H9 (cell line): ENCODE measurements at regions not wholly inside any gene's neighbourhood (a gene's known extent, or its start where the extent isn't known, plus 50 kb on each side); places are given as distances from the start of the nearest gene placed in this dataset.

Source experiments
- DNase-seq: peaks from one replicate; pipeline ENCODE4 v3.0.0-alpha.2; 2017
- H2AFZ ChIP-seq: one replicate; pipeline ENCODE4 v1.6.1; 2013; ENCODE audit warnings: mild to moderate bottlenecking, low read length, control low read depth, moderate library complexity
- H2AK5ac ChIP-seq: 2 replicates; pipeline ENCODE4 v1.6.1; 2013; ENCODE audit warnings: low read length, control low read depth, mixed read lengths; ENCODE audit not compliant: insufficient read length
- H2BK120ac ChIP-seq: one replicate; pipeline ENCODE4 v1.6.1; 2013; ENCODE audit warnings: low read depth, mild to moderate bottlenecking, low read length, control low read depth, inconsistent platforms; ENCODE audit not compliant: poor library complexity, severe bottlenecking
- H2BK12ac ChIP-seq: 2 replicates; pipeline ENCODE4 v1.6.1; 2013; ENCODE audit warnings: low read length, control low read depth, mixed read lengths, low read depth; ENCODE audit not compliant: insufficient read length
- H2BK15ac ChIP-seq: 2 replicates; pipeline ENCODE4 v1.6.1; 2013; ENCODE audit warnings: low read depth, low read length, control low read depth
- H2BK20ac ChIP-seq: one replicate; pipeline ENCODE4 v1.6.1; 2013; ENCODE audit warnings: low read depth, mild to moderate bottlenecking, low read length, control low read depth, inconsistent platforms; ENCODE audit not compliant: poor library complexity, severe bottlenecking
- H2BK5ac ChIP-seq: 2 replicates; pipeline ENCODE4 v1.6.1; 2013; ENCODE audit warnings: low read length, control low read depth, mixed read lengths; ENCODE audit not compliant: insufficient read length
- H3K14ac ChIP-seq: 2 replicates; pipeline ENCODE4 v1.6.1; 2013; ENCODE audit warnings: low read length, control low read depth; ENCODE audit not compliant: insufficient read depth
- H3K18ac ChIP-seq: 2 replicates; pipeline ENCODE4 v1.6.1; 2013; ENCODE audit warnings: low read depth, mild to moderate bottlenecking, mixed read lengths, low read length, control low read depth; ENCODE audit not compliant: insufficient read length
- H3K23ac ChIP-seq: 2 replicates; pipeline ENCODE4 v1.6.1; 2013; ENCODE audit warnings: low read length, control low read depth, mixed read lengths, low read depth; ENCODE audit not compliant: insufficient read length
- H3K23me2 ChIP-seq: 2 replicates; pipeline ENCODE4 v1.6.1; 2013; ENCODE audit warnings: low read depth, mild to moderate bottlenecking, mixed read lengths, low read length, control low read depth; ENCODE audit not compliant: insufficient read length, poor library complexity, severe bottlenecking
- H3K27ac ChIP-seq: 2 replicates; pipeline ENCODE4 v1.5.1; 2013; ENCODE audit warnings: low read length, control low read depth, mixed read lengths, low read depth; ENCODE audit not compliant: insufficient read length
- H3K27me3 ChIP-seq: 2 replicates; pipeline ENCODE4 v1.6.1; 2013; ENCODE audit warnings: low read length, control low read depth, inconsistent platforms; ENCODE audit not compliant: insufficient read depth
- H3K4ac ChIP-seq: 2 replicates; pipeline ENCODE4 v1.6.1; 2013; ENCODE audit warnings: low read depth, mild to moderate bottlenecking, control low read depth, inconsistent platforms, low read length, moderate library complexity
- H3K4me1 ChIP-seq: 2 replicates; pipeline ENCODE4 v1.6.1; 2013; ENCODE audit warnings: low read length, control low read depth, inconsistent platforms; ENCODE audit not compliant: insufficient read depth
- H3K4me2 ChIP-seq: 2 replicates; pipeline ENCODE4 v1.6.1; 2013; ENCODE audit warnings: low read length, control low read depth, mixed read lengths; ENCODE audit not compliant: insufficient read length, insufficient read depth
- H3K56ac ChIP-seq: 2 replicates; pipeline ENCODE4 v1.6.1; 2013; ENCODE audit warnings: low read depth, mild to moderate bottlenecking, mixed read lengths, low read length, control low read depth; ENCODE audit not compliant: insufficient read length
- H3K79me1 ChIP-seq: 2 replicates; pipeline ENCODE4 v1.6.1; 2013; ENCODE audit warnings: low read depth, mild to moderate bottlenecking, moderate library complexity, low read length, control low read depth, inconsistent platforms; ENCODE audit not compliant: insufficient read depth, poor library complexity, severe bottlenecking
- H3K79me2 ChIP-seq: 2 replicates; pipeline ENCODE4 v1.6.1; 2013; ENCODE audit warnings: low read length, control low read depth, inconsistent platforms; ENCODE audit not compliant: insufficient read depth
- H3K9ac ChIP-seq: 2 replicates; pipeline ENCODE4 v1.6.1; 2013; ENCODE audit warnings: low read length, control low read depth, mixed read lengths; ENCODE audit not compliant: insufficient read length; ENCODE audit errors: extremely low read depth
- H3K9me3 ChIP-seq: one replicate; pipeline ENCODE4 v1.6.1; 2013; ENCODE audit warnings: low read depth, low read length, inconsistent platforms; ENCODE audit not compliant: control insufficient read depth
- H3T11ph ChIP-seq: one replicate; pipeline ENCODE4 v1.6.1; 2013; ENCODE audit warnings: mild to moderate bottlenecking, low read length, control low read depth, inconsistent platforms
- H4K20me1 ChIP-seq: one replicate; pipeline ENCODE4 v1.6.1; 2013; ENCODE audit not compliant: control insufficient read depth, insufficient read length, insufficient read depth
- H4K5ac ChIP-seq: 2 replicates; pipeline ENCODE4 v1.6.1; 2013; ENCODE audit warnings: low read depth, mild to moderate bottlenecking, mixed read lengths, low read length, control low read depth; ENCODE audit not compliant: insufficient read length
- H4K8ac ChIP-seq: replicated peaks from 2 replicates; pipeline ENCODE4 v1.6.1; 2013; ENCODE audit warnings: low read length, control low read depth, mixed read lengths, low read depth; ENCODE audit not compliant: insufficient read length
- H4K91ac ChIP-seq: 2 replicates; pipeline ENCODE4 v1.6.1; 2013; ENCODE audit warnings: low read depth, mild to moderate bottlenecking, moderate library complexity, mixed read lengths, low read length, control low read depth; ENCODE audit not compliant: insufficient read length
- H3K27ac Mint-ChIP-seq, 3 experiments: 2 replicates in 2 of 3; 3 replicates in 1 of 3; pipeline ENCODE4 v1.8.0; 2020 to 2021; ENCODE audit warnings: mixed read lengths in 3 of 3, mild to moderate bottlenecking in 1 of 3, moderate library complexity in 1 of 3
- H3K27me3 Mint-ChIP-seq: 2 replicates; pipeline ENCODE4 v1.8.0; 2021; ENCODE audit warnings: low read depth, mild to moderate bottlenecking, moderate library complexity, mixed read lengths
- H3K36me3 Mint-ChIP-seq, 3 experiments: 2 replicates in 2 of 3; 3 replicates in 1 of 3; pipeline ENCODE4 v1.8.0; 2020 to 2021; ENCODE audit warnings: low read depth in 3 of 3, mixed read lengths in 3 of 3; ENCODE audit not compliant: insufficient read depth in 1 of 3
- H3K4me1 Mint-ChIP-seq, 2 experiments: 2 replicates each; pipeline ENCODE4 v1.8.0; 2020; ENCODE audit warnings: mixed read lengths in 2 of 2
- H3K4me3 Mint-ChIP-seq, 2 experiments: 2 replicates in 1 of 2; 3 replicates in 1 of 2; pipeline ENCODE4 v1.8.0; 2020 to 2021; ENCODE audit warnings: mild to moderate bottlenecking in 2 of 2, mixed read lengths in 2 of 2, moderate library complexity in 1 of 2
- H3K9me3 Mint-ChIP-seq, 2 experiments: 2 replicates in 1 of 2; 3 replicates in 1 of 2; pipeline ENCODE4 v1.8.0; 2020; ENCODE audit warnings: mild to moderate bottlenecking in 2 of 2, mixed read lengths in 2 of 2, moderate library complexity in 1 of 2
- CTCF ChIP-seq: fragments of 200-600 bp; sonication (generic); conservative IDR thresholded peaks from 3 replicates; pipeline ENCODE4 v1.8.0; 2021; ENCODE audit warnings: antibody characterized with exemption, mild to moderate bottlenecking
- WGBS: extraction: QIAGEN DNeasy Blood & Tissue Kit; methylation state at CpG from one replicate; pipeline ENCODE4 v1.1.7; 2013; ENCODE audit warnings: missing lambda C conversion rate, low lambda C conversion rate, mixed read lengths; ENCODE audit not compliant: insufficient read length; ENCODE audit errors: extremely low coverage; 5-methylcytosine and 5-hydroxymethylcytosine counted together

- Histone ChIP-seq H2BK20ac (no peak overlapping the region), H4K20me1 (no peaks in the 10 kb centered on the region), H2AFZ (no peak overlapping the region), H2BK120ac (no peak overlapping the region), H4K91ac (no peak overlapping the region), H3K56ac (no peak overlapping the region), H2AK5ac (no peak overlapping the region), H4K5ac (no peak overlapping the region), H3K9me3 (no peaks in the 10 kb centered on the region), H2BK5ac (no peak overlapping the region), H3K23ac (no peak overlapping the region), H3K4ac (no peak overlapping the region), H4K8ac (no peak overlapping the region), H3K4me2 (no peak overlapping the region), H3K27ac (no peak overlapping the region), H3K79me2 (no peaks in the 10 kb centered on the region), H3K23me2 (no peaks in the 10 kb centered on the region), H3K18ac (no peak overlapping the region), H2BK15ac (no peak overlapping the region), H3K14ac (no peak overlapping the region), H3K79me1 (no peaks in the 10 kb centered on the region), H3K9ac (no peak overlapping the region), H3K4me1 (no peaks in the 10 kb centered on the region), H2BK12ac (no peak overlapping the region), H3T11ph (no peak overlapping the region), H3K27me3 (no peaks in the 10 kb centered on the region)
- TF ChIP-seq CTCF, result no peak
- H3K27ac Mint-ChIP-seq, result no peak overlapping the region
- no peak for DNase-seq
- H3K27me3 Mint-ChIP-seq, result no peaks in the 10 kb centered on the region
- no CpG with 5 or more reads among the region's 1 CpG for WGBS
- peaks cover 0 to 8% (median 2%) of the 10 kb centered on the region in 3 experiments; a peak in 4 of 7 replicates for H3K36me3 Mint-ChIP-seq
- H3K4me3 Mint-ChIP-seq, result no peak overlapping the region
- H3K9me3 Mint-ChIP-seq, result peaks cover 24 to 35% of the 10 kb centered on the region in 2 experiments
- H3K4me1 Mint-ChIP-seq, result peaks cover 0 to 3% of the 10 kb centered on the region in 2 experiments; a peak in 1 of 4 replicates
Observed at GRCh38 chrX:127305013-127305412, 485.5 kb downstream of the PRR32 start.
